MM.1S (cell line): ENCODE measurements at regions not wholly inside any gene's neighbourhood (a gene's known extent, or its start where the extent isn't known, plus 50 kb on each side); places are given as distances from the start of the nearest gene placed in this dataset.

Experiments
- DNase-seq: peaks from one replicate; pipeline ENCODE4 v3.0.0-alpha.2; 2015
- H2AFZ ChIP-seq: fragments of 300-600 bp; sonication (generic); 2 replicates; pipeline ENCODE4 v1.6.0; 2016; ENCODE audit warnings: antibody characterized with exemption, low read length
- H3F3A ChIP-seq: fragments of 300-600 bp; sonication (generic); 2 replicates; pipeline ENCODE4 v1.6.1; 2016; ENCODE audit warnings: mild to moderate bottlenecking, antibody characterized with exemption, low read length, moderate library complexity, mixed read lengths; ENCODE audit not compliant: insufficient read depth
- H3K27ac ChIP-seq: fragments of 300-600 bp; sonication (generic); 2 replicates; pipeline ENCODE4 v1.5.1; 2016; ENCODE audit warnings: mild to moderate bottlenecking, low read length
- H3K27me3 ChIP-seq: fragments of 300-600 bp; sonication (generic); replicated peaks from 2 replicates; pipeline ENCODE4 v1.6.0; 2016; ENCODE audit warnings: low read length; ENCODE audit not compliant: insufficient read depth
- H3K36me3 ChIP-seq: fragments of 300-600 bp; sonication (generic); replicated peaks from 2 replicates; pipeline ENCODE4 v1.6.1; 2016; ENCODE audit warnings: mild to moderate bottlenecking, low read length, mixed read lengths; ENCODE audit not compliant: insufficient read depth
- H3K4me1 ChIP-seq: fragments of 300-600 bp; sonication (generic); 2 replicates; pipeline ENCODE4 v1.6.1; 2016; ENCODE audit warnings: low read length, mixed read lengths
- H3K4me2 ChIP-seq: fragments of 300-600 bp; sonication (generic); 2 replicates; pipeline ENCODE4 v1.6.0; 2016; ENCODE audit warnings: low read depth, low read length
- H3K4me3 ChIP-seq: fragments of 300-600 bp; sonication (generic); 2 replicates; pipeline ENCODE4 v1.5.1; 2016; ENCODE audit warnings: low read length, mixed read lengths
- H3K79me2 ChIP-seq: fragments of 300-600 bp; sonication (generic); 2 replicates; pipeline ENCODE4 v1.6.1; 2016; ENCODE audit warnings: mixed run types, low read length, mixed read lengths
- H3K9ac ChIP-seq: fragments of 300-600 bp; sonication (generic); 2 replicates; pipeline ENCODE4 v1.6.1; 2016; ENCODE audit warnings: low read length, mixed read lengths
- H3K9me2 ChIP-seq: fragments of 300-600 bp; sonication (generic); replicated peaks from 2 replicates; pipeline ENCODE4 v1.6.1; 2016; ENCODE audit warnings: mild to moderate bottlenecking, low read length, mixed read lengths; ENCODE audit not compliant: insufficient read depth
- H3K9me3 ChIP-seq: fragments of 300-600 bp; sonication (generic); replicated peaks from 2 replicates; pipeline ENCODE4 v1.6.1; 2016; ENCODE audit warnings: mild to moderate bottlenecking, low read length, mixed read lengths; ENCODE audit not compliant: insufficient read depth
- H4K20me1 ChIP-seq: fragments of 300-600 bp; sonication (generic); 2 replicates; pipeline ENCODE4 v1.6.1; 2016; ENCODE audit warnings: mild to moderate bottlenecking, low read length, moderate library complexity, mixed read lengths; ENCODE audit not compliant: insufficient read depth
- EZH2 ChIP-seq: fragments of 300-600 bp; sonication (generic); optimal IDR thresholded peaks from 2 replicates; pipeline ENCODE3; 2017; ENCODE audit warnings: low read depth, mild to moderate bottlenecking, antibody characterized with exemption, low read length, mixed read lengths
- EZH2phosphoT487 ChIP-seq: fragments of 300-600 bp; sonication (generic); IDR thresholded peaks from 2 replicates; pipeline ENCODE4 v1.6.1; 2018; ENCODE audit warnings: antibody characterized with exemption, low read length
- TF ChIP-seq, protein P1 (sequence below): fragments of 300-600 bp; sonication (generic); IDR thresholded peaks from 2 replicates; pipeline ENCODE4 v1.5.1; 2016; ENCODE audit warnings: antibody characterized with exemption, low read length, mixed read lengths

DNA sequence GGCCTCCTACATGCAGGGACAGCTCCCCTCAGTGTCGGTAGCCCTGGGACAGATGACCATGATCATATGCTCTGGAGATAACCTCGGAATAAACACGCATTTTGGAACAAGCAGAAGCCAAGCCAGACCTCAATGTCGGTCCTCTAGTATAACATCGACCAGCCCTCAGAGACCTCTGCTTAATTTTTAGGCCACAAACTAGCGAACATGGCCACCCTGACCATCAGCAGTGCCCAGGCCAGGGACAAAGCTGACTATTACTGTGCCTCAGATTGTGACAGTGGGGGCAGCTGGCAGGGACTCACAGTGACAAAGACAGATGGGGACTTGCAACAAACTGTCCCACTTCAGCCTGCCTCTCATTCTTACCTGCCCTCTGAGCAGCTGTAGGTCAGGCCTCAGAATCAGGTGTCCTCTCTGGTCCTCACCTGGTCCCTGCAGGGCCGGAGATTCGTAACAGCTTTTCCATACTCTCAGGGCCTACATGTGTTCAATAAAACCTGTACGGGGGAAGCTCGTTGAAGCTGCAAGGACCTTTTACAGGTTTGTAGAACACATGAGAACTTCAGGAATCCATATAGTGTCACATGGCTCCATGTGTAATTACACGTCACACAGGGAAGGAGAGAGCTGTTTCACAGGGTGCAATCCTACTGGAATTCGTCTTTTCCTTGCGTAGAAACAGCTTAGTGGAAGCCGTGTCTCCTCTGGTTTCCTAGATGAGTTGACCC, 72.8 kb upstream of the IGLL5 start:
- Histone ChIP-seq H3K4me1 (peaks cover 49% of the 10 kb centered on the region), H4K20me1 (no peaks in the 10 kb centered on the region), H3F3A (peaks cover 15% of the 10 kb centered on the region), H3K9me3 (no peaks in the 10 kb centered on the region), H3K27ac (no peak overlapping the region), H3K4me3 (no peak overlapping the region), H3K27me3 (no peaks in the 10 kb centered on the region), H3K9ac (no peak overlapping the region), H3K4me2 (no peak overlapping the region), H3K9me2 (no peaks in the 10 kb centered on the region), H3K79me2 (peaks cover 10% of the 10 kb centered on the region), H2AFZ (no peak overlapping the region), H3K36me3 (no peaks in the 10 kb centered on the region)
- no peak for DNase-seq
- TF ChIP-seq, protein P1, sequence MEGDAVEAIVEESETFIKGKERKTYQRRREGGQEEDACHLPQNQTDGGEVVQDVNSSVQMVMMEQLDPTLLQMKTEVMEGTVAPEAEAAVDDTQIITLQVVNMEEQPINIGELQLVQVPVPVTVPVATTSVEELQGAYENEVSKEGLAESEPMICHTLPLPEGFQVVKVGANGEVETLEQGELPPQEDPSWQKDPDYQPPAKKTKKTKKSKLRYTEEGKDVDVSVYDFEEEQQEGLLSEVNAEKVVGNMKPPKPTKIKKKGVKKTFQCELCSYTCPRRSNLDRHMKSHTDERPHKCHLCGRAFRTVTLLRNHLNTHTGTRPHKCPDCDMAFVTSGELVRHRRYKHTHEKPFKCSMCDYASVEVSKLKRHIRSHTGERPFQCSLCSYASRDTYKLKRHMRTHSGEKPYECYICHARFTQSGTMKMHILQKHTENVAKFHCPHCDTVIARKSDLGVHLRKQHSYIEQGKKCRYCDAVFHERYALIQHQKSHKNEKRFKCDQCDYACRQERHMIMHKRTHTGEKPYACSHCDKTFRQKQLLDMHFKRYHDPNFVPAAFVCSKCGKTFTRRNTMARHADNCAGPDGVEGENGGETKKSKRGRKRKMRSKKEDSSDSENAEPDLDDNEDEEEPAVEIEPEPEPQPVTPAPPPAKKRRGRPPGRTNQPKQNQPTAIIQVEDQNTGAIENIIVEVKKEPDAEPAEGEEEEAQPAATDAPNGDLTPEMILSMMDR = no peak
- TF ChIP-seq EZH2 = no peak
- no peak for TF ChIP-seq EZH2phosphoT487

DNA sequence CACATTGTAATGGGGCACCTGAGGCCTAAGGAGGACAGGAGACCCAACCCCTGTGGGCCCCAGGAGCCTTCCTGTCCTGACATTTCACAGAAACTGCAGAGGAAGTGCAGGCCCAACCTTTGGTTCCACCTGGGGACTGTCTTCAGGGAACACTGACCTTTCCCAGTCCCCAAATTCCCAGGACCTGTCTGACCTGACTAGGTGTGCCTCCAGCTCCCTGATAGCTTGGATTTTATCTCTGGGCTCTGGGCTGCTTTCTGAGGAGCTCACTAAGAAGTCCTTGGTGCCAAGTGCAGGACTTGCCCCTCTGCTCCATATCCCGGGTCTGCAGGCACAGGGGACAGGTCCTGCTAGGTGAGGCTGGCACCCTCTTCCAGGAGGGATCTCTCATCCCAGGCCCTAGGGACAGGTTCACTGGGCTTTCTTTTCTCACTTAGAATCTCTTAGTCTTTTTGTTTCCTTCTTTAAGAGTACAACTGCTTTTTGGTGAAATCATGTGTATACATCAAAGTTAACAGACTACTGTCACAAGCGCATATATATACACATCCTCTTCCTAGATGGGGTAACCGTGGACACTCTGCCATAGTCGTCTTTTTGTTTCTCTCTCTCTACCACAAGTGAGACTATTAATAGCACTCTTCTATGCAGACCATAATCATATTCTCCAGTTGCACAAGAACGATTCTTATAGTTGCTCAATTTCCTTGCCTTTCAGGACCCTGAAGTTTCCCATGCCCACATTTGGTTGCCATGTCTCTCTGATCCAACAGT, 72.0 kb upstream of the IGLL5 start:
- Histone ChIP-seq H3K4me3 (no peak overlapping the region), H3F3A (peaks cover 23% of the 10 kb centered on the region), H3K79me2 (peaks cover 10% of the 10 kb centered on the region), H3K9me3 (no peaks in the 10 kb centered on the region), H3K4me2 (no peak overlapping the region), H3K4me1 (peaks cover 56% of the 10 kb centered on the region), H3K36me3 (no peaks in the 10 kb centered on the region), H4K20me1 (no peaks in the 10 kb centered on the region), H3K9me2 (no peaks in the 10 kb centered on the region), H2AFZ (no peak overlapping the region), H3K27me3 (no peaks in the 10 kb centered on the region), H3K9ac (no peak overlapping the region), H3K27ac (no peak overlapping the region)
- no peak for DNase-seq
- TF ChIP-seq, protein P1 = no peak
- no peak for TF ChIP-seq EZH2phosphoT487
- no peak for TF ChIP-seq EZH2

DNA sequence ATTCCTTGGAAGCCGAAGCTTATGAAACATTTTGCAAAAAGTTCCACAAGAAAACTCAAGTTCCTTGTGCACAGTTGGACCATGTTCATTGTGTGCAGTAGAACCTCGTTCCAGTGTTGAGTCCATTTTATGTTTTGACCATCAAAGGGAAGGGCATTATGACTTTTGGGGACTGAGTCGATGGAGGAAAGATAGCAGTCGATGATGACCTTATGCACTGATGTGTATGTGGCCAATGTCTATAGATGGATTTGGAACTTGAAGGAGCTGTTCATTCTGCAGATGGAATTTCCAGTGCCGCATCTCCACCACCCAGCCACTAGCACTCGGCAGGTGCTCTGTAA, 71.5 kb upstream of the IGLL5 start:
- H3K27me3 ChIP-seq = no peaks in the 10 kb centered on the region
- H3K4me3 ChIP-seq = no peak overlapping the region
- H3K36me3 ChIP-seq = no peaks in the 10 kb centered on the region
- H2AFZ ChIP-seq = no peak overlapping the region
- H3F3A ChIP-seq = peaks cover 24% of the 10 kb centered on the region
- no peak for TF ChIP-seq EZH2phosphoT487
- TF ChIP-seq, protein P1 = no peak
- no peak for TF ChIP-seq EZH2
- no peaks in the 10 kb centered on the region for H3K9me2 ChIP-seq
- no peak overlapping the region for H3K27ac ChIP-seq
- no peak overlapping the region for H3K4me2 ChIP-seq
- no peaks in the 10 kb centered on the region for H3K9me3 ChIP-seq
- no peaks in the 10 kb centered on the region for H4K20me1 ChIP-seq
- H3K79me2 ChIP-seq = peaks cover 10% of the 10 kb centered on the region
- no peak for DNase-seq
- H3K4me1 ChIP-seq = peaks cover 59% of the 10 kb centered on the region
- no peak overlapping the region for H3K9ac ChIP-seq
